Activated CD8-positive, alpha-beta T cell treated with anti-CD3 and anti-CD28 coated beads for 36 hours (primary cell): ENCODE measurements at regions not wholly inside any gene's neighbourhood (a gene's known extent, or its start where the extent isn't known, plus 50 kb on each side); places are given as distances from the start of the nearest gene placed in this dataset.

Source experiments
- ATAC-seq: fragments of 200-7000 bp; cut with Tn5 transposase; one replicate; pipeline ENCODE4 v1.10.0; 2021; ENCODE audit warnings: mild to moderate bottlenecking, moderate library complexity
- CTCF ChIA-PET: fragments of 350-600 bp; sonication (Branson Sonifier 250); formaldehyde crosslinking; loops from one replicate; lab custom pipeline; 2021; ENCODE audit warnings: antibody characterized with exemption; lab: Charles Lee
- POLR2A ChIA-PET: fragments of 350-600 bp; sonication (Branson Sonifier 250); formaldehyde crosslinking; loops from one replicate; lab custom pipeline; 2021; ENCODE audit warnings: antibody characterized with exemption; lab: Charles Lee
- DNase-seq: peaks from one replicate; pipeline ENCODE4 v3.0.0-alpha.2; 2020
- H3K27ac Mint-ChIP-seq: one replicate; pipeline ENCODE4 v1.8.0; 2021; ENCODE audit warnings: mild to moderate bottlenecking, mixed read lengths
- H3K27me3 Mint-ChIP-seq: one replicate; pipeline ENCODE4 v1.8.0; 2021; ENCODE audit warnings: mixed read lengths
- H3K36me3 Mint-ChIP-seq: one replicate; pipeline ENCODE4 v1.8.0; 2021; ENCODE audit warnings: low read depth, mixed read lengths
- H3K4me1 Mint-ChIP-seq: one replicate; pipeline ENCODE4 v1.8.0; 2021; ENCODE audit warnings: low read depth, mixed read lengths
- H3K4me3 Mint-ChIP-seq: one replicate; pipeline ENCODE4 v1.8.0; 2021; ENCODE audit warnings: mild to moderate bottlenecking, moderate library complexity, mixed read lengths
- H3K9me3 Mint-ChIP-seq: one replicate; pipeline ENCODE4 v1.8.0; 2021; ENCODE audit warnings: mixed read lengths
- CTCF ChIP-seq: fragments of 200-600 bp; IDR thresholded peaks from one replicate; pipeline ENCODE4 v1.8.0; 2022; ENCODE audit warnings: antibody characterized with exemption, mild to moderate bottlenecking
- intact Hi-C: fragments of 100-400 bp; cut with micrococcal nuclease; formaldehyde crosslinking; loops from one replicate; pipeline ENCODE4 v1.10.0; 2022

DNA sequence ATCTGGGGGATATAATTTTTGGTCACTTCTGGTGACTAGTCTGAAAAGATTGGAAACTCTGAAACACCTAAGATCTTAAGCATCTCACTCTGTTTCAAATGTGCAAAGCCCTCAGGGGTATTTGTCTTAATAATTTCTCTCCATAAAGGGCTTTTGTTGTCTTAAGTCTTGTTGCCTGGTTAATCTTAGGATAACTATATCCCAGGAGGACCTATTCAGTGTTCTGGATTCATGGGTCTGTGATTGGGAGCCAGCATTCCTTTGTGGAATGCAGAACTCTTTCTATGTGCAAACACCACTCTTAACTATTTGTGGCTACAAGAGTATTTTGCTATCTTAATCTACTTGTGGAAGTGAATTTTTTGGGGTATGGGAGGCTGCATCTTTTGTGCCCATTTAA is 1573.0 kb upstream of the PRMT6 start:
- ATAC-seq: no peak
- H3K36me3 Mint-ChIP-seq: no peaks in the 10 kb centered on the region
- H3K4me1 Mint-ChIP-seq: no peaks in the 10 kb centered on the region
- POLR2A ChIA-PET: no interaction called here
- no peak for DNase-seq
- H3K27ac Mint-ChIP-seq: no peak overlapping the region
- H3K9me3 Mint-ChIP-seq: peaks cover 16% of the 10 kb centered on the region
- intact Hi-C loops: no loop called here
- no peaks in the 10 kb centered on the region for H3K27me3 Mint-ChIP-seq
- TF ChIP-seq CTCF: no peak
- H3K4me3 Mint-ChIP-seq: no peak overlapping the region
- CTCF ChIA-PET: no interaction called here

DNA sequence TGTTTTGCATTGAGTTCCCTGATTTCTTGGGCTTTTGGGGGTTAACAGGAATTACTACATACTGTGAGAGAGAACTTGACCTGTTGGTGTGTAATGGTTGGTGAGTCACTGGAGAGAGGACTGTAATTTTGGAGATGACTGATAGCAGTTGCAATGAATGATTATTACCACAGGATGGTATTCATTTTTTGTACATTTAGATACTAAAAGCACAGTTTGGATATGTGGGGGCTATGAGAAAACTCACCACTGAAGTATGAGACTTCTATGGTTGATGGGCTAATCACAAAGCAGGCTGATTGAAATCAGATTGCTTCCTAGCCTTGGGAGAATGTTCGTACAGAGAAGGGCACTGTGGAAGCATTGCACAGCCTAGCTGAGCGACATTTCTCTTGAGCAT is 1571.3 kb upstream of the PRMT6 start:
- Mint-ChIP-seq H3K27ac (no peak overlapping the region), H3K27me3 (no peaks in the 10 kb centered on the region), H3K4me3 (no peak overlapping the region), H3K4me1 (no peaks in the 10 kb centered on the region), H3K36me3 (no peaks in the 10 kb centered on the region), H3K9me3 (peaks cover 18% of the 10 kb centered on the region)
- ChIA-PET CTCF (no interaction called here), POLR2A (no interaction called here)
- ATAC-seq (no peak), DNase-seq (no peak)
- intact Hi-C loops: no loop called here
- no peak for TF ChIP-seq CTCF

DNA sequence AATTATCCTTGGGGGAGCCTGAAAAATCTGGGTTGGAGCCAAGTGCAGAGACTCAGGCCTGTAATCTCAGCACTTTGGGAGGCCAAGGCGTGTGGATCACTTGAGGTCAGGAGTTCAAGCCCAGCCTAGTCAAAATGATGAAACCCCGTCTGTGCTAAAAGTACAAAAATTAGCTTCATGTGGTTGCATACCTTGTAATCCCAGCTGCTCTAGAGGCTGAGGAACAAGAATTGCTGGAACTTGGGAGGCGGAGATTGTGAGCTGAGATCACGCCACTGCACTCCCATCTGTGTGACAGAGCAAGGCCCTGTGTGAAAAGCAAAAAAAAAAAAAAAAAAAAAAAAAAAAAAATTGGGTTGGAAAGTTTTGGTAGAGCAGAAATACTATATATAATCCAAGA is 1563.6 kb upstream of the PRMT6 start:
- Mint-ChIP-seq H3K27ac (no peak overlapping the region), H3K4me3 (no peak overlapping the region), H3K9me3 (peaks cover 4% of the 10 kb centered on the region), H3K27me3 (no peaks in the 10 kb centered on the region), H3K36me3 (no peaks in the 10 kb centered on the region), H3K4me1 (no peaks in the 10 kb centered on the region)
- ChIA-PET CTCF (no interaction called here), POLR2A (no interaction called here)
- TF ChIP-seq CTCF: no peak
- intact Hi-C loops: no loop called here
- no peak for ATAC-seq
- DNase-seq: no peak

- Mint-ChIP-seq H3K4me3 (no peak overlapping the region), H3K36me3 (no peaks in the 10 kb centered on the region), H3K27ac (no peak overlapping the region), H3K27me3 (no peaks in the 10 kb centered on the region), H3K9me3 (peaks cover 10% of the 10 kb centered on the region), H3K4me1 (no peaks in the 10 kb centered on the region)
- ChIA-PET CTCF (no interaction called here), POLR2A (no interaction called here)
- TF ChIP-seq CTCF: no peak
- ATAC-seq (no peak), DNase-seq (no peak)
- intact Hi-C loops: no loop called here
These were observed 1540.4 kb upstream of the PRMT6 start for GRCh38 chr1:105516068-105516467.

DNA sequence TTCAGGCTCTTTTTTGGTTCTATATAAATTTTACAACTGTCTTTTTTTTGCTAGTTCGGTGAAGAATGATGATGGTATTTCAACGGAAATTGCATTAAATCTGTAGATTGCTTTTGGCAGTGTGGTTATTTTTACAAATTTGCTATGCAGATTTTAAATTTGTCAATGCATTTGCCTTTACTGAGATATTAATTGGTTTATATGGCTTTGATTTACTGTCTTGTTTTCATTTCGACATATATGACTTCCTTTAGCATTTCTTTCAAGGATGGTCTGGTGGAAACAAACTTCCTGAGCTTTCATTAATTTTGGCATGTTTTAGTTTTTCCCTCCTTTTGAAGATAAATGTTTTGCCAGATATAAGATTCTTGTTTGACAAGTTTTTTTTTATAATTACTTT is 1522.5 kb upstream of the PRMT6 start:
- H3K27me3 Mint-ChIP-seq: no peaks in the 10 kb centered on the region
- intact Hi-C loops: no loop called here
- no peaks in the 10 kb centered on the region for H3K36me3 Mint-ChIP-seq
- ATAC-seq: no peak
- peaks cover 19% of the 10 kb centered on the region for H3K9me3 Mint-ChIP-seq
- H3K4me3 Mint-ChIP-seq: no peak overlapping the region
- no peak for DNase-seq
- no peak overlapping the region for H3K27ac Mint-ChIP-seq
- no peaks in the 10 kb centered on the region for H3K4me1 Mint-ChIP-seq
- ChIA-PET CTCF (no interaction called here), POLR2A (no interaction called here)
- no peak for TF ChIP-seq CTCF
